Esophagus mucosa (tissue), 1 donor: ENCODE measurements at regions not wholly inside any gene's neighbourhood (a gene's known extent, or its start where the extent isn't known, plus 50 kb on each side); places are given as distances from the start of the nearest gene placed in this dataset.
"Not testable (repeated sequence)": the region's sequence is repeated elsewhere in the genome, so short reads cannot be mapped to it uniquely, and the experiment has no call there.

Source experiments
- ATAC-seq: fragments of 200-7000 bp; cut with Tn5 transposase; one replicate; pipeline ENCODE4 v1.9.1; 2020
- donor health status: DM: yes; HTN: yes; CAD: no.

DNA sequence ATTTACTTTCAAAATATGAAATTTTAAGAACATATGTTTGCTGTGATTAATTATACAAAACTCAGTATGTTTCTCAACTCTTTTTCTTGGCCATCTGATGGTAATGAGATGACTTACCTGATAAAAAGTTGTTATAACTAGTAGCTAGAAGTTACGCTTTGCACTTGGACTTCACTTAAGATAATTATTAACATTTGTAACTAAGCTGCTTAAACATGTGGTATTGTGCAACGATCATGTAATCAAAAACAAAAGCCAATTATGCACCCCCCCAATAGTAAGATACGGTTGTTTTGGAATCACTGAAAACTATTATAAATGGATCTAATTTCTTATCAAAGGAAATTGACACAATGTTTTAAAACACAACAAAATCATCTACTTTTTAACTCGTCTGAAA is 342.9 kb downstream of the CNTN3 start:
- ATAC-seq = no peak

GRCh38 chr3:74269689-74270088 is 344.8 kb downstream of the CNTN3 start:
- no peak for ATAC-seq

- ATAC-seq = no peak
Measured at GRCh38 chr3:74268753-74269152, 345.7 kb downstream of the CNTN3 start.

- no peak for ATAC-seq
Measured at GRCh38 chr3:74267588-74268184, 346.8 kb downstream of the CNTN3 start.

DNA sequence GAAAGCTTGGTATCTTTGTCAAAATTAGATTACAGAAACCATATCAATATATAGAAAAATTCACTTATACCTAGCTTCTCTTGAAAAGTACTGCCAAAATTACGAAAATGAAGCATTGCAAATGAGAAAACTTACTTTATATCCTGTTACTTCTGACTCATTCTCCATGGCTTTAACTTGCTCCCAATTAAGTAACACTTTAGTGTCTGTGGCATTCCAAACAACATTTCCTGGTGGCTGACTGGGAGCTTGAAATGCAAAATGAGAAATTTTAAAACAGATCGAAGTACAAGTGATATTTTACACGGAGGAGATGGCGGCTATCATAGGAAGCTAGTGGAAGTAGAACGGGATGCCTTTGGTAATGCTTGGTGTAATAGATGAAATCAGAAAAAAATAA is 347.3 kb downstream of the CNTN3 start:
- no peak for ATAC-seq

DNA sequence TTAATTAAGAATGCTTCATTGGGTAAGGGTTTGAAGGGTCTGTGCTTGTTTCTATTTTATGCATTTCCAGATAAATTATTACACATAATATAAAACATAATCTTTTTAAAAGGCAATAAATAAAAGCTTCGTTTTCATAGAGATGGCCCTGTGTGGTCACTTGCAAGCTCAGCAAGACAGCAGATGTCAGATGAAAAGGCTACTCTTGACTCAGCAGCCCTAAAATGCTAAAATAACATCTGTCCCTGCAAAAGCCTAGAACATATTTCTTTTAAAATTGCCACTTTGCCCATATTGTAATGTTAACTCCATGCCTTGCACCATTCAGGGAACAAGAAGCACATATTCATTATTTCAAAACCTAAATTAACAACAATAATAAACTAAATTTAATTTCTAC is 349.4 kb downstream of the CNTN3 start:
- no peak for ATAC-seq

DNA sequence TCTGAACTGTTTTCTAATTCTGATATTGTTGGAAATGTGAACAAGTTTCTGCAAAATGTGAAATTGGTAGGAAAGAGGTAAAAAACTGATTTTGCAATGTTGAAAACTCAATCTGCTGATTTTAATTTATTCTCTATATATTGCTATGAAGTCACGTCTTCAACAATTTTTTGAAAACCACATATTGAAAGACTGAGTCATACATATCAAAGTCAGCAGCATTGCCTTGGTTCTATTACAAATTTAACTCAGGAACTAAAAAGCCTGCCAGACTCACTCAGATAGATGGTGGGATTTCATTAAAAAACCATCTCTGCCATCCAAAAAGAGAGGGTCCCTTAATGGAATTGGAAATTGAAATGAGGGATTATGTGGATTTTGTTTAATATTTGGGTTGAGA is 351.4 kb downstream of the CNTN3 start:
- ATAC-seq = no peak

GRCh38 chr3:74233091-74233490 is 381.4 kb downstream of the CNTN3 start:
- no peak for ATAC-seq

- ATAC-seq = no peak
Measured at GRCh38 chr3:74217467-74217866, 397.0 kb downstream of the CNTN3 start.

DNA sequence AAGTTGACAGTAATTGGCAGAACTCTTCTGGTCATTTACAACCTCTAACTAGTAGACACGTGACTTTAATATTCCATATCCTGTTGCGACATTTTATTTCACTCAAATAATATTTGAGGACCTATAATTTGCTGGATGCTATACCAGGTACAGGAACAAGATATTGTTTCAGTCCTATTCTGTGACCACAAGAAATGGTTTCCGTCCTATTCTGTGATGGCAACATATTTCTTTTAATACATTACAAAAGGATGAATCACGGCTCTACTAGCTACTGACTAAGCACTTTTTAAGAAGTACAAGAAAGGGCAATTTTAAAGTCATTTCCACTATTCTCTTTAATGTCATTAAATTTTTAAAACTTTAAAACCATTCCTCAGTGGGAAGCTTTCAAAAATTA is 400.2 kb downstream of the CNTN3 start:
- no peak for ATAC-seq

DNA sequence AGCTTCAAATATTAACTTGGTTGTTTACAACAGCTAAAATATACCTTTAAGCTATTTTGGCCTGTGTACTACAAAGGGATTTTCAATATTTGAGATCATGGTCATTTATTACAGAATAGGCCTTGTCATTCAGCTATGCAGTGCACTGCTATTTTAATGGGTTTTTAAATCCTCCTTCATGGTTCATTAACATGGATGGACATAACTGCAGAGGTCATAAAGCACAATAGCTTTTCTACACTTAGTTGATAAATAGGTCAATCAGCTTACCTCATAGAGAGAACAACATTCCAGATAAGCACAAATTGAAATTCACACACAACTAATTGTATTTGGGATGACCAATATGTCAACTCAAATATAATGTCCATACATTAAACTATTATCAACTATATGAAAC is 403.7 kb downstream of the CNTN3 start:
- no peak for ATAC-seq

DNA sequence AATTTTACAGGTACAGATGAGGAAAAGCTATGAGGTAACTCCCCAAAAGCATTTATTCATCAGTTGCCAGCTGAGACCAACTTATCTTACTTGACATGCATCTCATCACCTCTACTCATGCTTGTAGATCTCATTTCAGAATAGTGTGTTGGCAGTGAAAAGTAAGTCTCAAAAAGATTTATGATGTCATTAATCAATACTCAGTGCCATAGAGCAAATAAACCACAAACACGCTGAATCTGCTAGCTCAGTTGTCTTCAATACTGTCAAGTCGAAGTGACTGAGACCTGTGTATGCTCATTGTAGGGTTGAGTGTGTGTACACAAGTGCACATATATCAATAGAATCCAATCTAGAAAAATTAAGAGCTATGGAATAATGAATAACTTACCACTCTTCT is 413.5 kb downstream of the CNTN3 start:
- no peak for ATAC-seq

GRCh38 chr3:74178664-74179063 is 435.8 kb downstream of the CNTN3 start:
- ATAC-seq = not testable (repeated sequence)

GRCh38 chr3:74173090-74173489 is 441.4 kb downstream of the CNTN3 start:
- no peak for ATAC-seq

DNA sequence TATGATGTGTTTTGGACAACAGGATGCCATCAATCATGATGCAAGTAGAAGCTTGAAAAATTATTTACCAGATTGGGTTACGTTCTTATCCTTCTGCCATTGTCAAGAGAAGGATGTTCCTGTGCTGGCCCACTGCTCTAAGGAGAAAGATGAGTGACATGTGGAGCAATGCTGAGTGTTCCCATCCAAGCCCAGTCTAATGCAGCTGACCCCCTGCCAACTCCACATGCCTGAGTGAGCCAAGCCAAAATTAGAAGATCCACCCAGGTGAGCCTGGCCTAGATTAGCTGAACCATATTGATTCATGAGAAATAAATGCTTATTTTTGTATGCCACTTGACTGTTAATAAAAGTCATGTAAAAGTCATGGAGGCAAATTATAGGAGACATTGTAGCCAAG is 446.5 kb downstream of the CNTN3 start:
- ATAC-seq = no peak

GRCh38 chr3:74165211-74165610 is 449.2 kb downstream of the CNTN3 start:
- no peak for ATAC-seq

- no peak for ATAC-seq
Measured at GRCh38 chr3:74149466-74149865, 465.0 kb downstream of the CNTN3 start.

GRCh38 chr3:74145277-74145676 is 469.2 kb downstream of the CNTN3 start:
- no peak for ATAC-seq

GRCh38 chr3:74139648-74140047 is 474.8 kb downstream of the CNTN3 start:
- no peak for ATAC-seq

DNA sequence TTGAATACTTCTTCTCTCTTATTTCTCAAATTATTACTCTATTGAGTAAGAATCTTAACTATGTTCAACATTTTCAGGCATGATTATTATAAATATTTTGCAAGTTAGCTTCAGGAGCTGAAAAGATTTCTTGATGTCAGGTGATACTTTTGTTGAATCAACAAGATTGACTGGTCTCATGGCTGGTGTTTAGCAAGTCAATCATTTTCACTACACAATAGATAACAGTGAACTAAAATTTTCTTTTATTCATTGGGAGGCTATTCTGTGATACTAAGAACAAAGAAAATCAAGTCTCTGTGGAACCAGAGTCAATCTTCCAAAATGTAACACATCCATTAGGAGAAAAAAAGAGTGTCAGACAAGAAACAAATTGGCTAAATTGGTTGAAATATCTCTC is 476.7 kb downstream of the CNTN3 start:
- no peak for ATAC-seq

DNA sequence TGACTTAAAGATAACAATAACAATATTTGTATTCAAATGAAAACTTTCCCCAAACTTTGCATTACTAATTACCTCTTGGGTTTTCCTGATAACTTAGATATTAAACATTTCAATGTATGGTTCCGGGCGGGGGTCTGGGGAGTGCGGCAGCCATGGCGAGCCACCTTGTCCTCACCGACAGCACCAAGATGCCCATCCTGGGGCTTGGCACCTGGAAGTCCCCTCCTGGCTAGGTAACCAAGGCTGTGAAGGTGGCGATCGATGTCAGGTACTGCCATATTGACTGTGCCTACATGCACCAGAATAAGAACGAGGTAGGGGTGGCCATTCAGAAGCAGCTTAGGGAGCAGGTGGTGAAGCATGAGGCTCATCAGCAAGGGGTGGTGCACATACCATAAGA is 478.7 kb downstream of the CNTN3 start:
- no peak for ATAC-seq

DNA sequence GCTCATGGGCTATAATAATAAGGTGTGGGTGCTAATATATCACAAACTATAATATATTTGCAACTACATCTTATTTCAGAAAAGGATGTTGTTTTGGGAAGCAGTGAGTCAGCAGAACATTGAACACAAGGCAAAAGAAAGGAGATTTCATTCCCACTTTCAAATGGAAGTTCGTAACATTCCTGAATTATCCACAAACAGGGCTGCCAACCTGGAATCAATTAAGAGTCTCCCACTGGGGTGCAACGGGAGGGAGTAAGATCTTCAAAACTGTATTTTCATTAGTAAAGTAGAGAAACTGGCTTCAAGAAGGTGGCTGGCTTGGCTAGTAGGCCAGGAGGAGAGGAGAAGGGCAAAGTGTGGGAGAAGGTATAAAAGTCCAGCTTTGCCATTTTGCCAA is 479.6 kb downstream of the CNTN3 start:
- ATAC-seq = no peak

- ATAC-seq = not testable (repeated sequence)
Measured at GRCh38 chr3:74131546-74132328, 482.7 kb downstream of the CNTN3 start.

GRCh38 chr3:74129611-74130010 is 484.8 kb downstream of the CNTN3 start:
- no peak for ATAC-seq

DNA sequence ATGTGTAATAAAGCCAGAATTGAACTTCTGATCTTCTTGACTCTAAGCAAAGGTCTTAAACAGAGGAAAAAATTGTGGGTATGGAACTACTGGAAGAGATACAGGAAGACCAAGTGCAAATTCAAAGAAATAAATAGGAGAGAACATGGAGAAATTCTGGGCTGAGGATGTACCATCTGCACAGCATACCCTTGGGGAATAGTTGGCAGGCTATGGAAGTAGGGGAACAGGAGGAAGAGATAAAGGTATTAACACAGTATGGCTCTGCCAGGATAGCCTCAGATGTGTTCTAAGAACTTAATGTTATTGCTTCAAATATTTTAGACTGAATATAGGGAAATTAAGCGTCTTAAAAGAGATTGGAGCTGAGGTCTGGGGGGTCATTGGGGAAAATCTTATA is 485.4 kb downstream of the CNTN3 start:
- no peak for ATAC-seq
